Large intestine (tissue), 3 donors: ENCODE measurements at regions not wholly inside any gene's neighbourhood (a gene's known extent, or its start where the extent isn't known, plus 50 kb on each side); places are given as distances from the start of the nearest gene placed in this dataset.
A peak's percentile ranks its signal among the peaks of the same experiment; 100 is the strongest.
"Not testable (repeated sequence)": the region's sequence is repeated elsewhere in the genome, so short reads cannot be mapped to it uniquely, and the experiment has no call there.

Source experiments
- DNase-seq, 2 donors: peaks; one replicate each; pipeline versions ENCODE4 v3.0.0 to v3.0.0-alpha.2; 2013
- H3K27ac ChIP-seq: one replicate; pipeline ENCODE4 v1.5.1; 2013; ENCODE audit warnings: low read length
- H3K27me3 ChIP-seq: 2 replicates; pipeline ENCODE4 v1.6.1; 2013; ENCODE audit warnings: low read length; ENCODE audit not compliant: control insufficient read depth, insufficient read depth
- H3K36me3 ChIP-seq: 2 replicates; pipeline ENCODE4 v1.6.1; 2013; ENCODE audit warnings: low read length; ENCODE audit not compliant: control insufficient read depth, insufficient read depth
- H3K4me1 ChIP-seq: one replicate; pipeline ENCODE4 v1.6.1; 2013; ENCODE audit warnings: low read length; ENCODE audit not compliant: control insufficient read depth, insufficient read depth
- H3K4me3 ChIP-seq: one replicate; pipeline ENCODE4 v1.5.1; 2013; ENCODE audit warnings: low read length
- H3K9me3 ChIP-seq: one replicate; pipeline ENCODE4 v1.6.1; 2013; ENCODE audit warnings: mild to moderate bottlenecking, low read depth, low read length, moderate library complexity; ENCODE audit not compliant: control insufficient read depth
- whole genome bisulfite sequencing: methylation state at CpG from one replicate; pipeline ENCODE4 v1.1.5; 2013; ENCODE audit warnings: low lambda C conversion rate; ENCODE audit not compliant: insufficient coverage; 5-methylcytosine and 5-hydroxymethylcytosine counted together

GRCh38 chr10:95137990-95138625 is 55.9 kb upstream of the ACSM6 start:
- not testable (repeated sequence) for H3K27ac ChIP-seq, H3K4me3 ChIP-seq, H3K27me3 ChIP-seq, H3K36me3 ChIP-seq, H3K4me1 ChIP-seq, H3K9me3 ChIP-seq, DNase-seq
- no CpG with 5 or more reads among the region's 1 CpG for WGBS

GRCh38 chr10:95134490-95134889 is 59.5 kb upstream of the ACSM6 start:
- Histone ChIP-seq H3K27me3 (no peaks in the 10 kb centered on the region), H3K9me3 (no peaks in the 10 kb centered on the region), H3K36me3 (peaks cover 3% of the 10 kb centered on the region), H3K4me3 (no peak overlapping the region), H3K27ac (no peak overlapping the region), H3K4me1 (no peaks in the 10 kb centered on the region)
- DNase-seq: no peak
- WGBS: no CpG with 5 or more reads among the region's 1 CpG

- Histone ChIP-seq H3K9me3 (no peaks in the 10 kb centered on the region), H3K4me1 (no peaks in the 10 kb centered on the region), H3K36me3 (peaks cover 3% of the 10 kb centered on the region), H3K27me3 (no peaks in the 10 kb centered on the region), H3K4me3 (no peak overlapping the region), H3K27ac (no peak overlapping the region)
- no CpG with 5 or more reads among the region's 2 CpGs for WGBS
- no peak for DNase-seq
Measured at GRCh38 chr10:95133997-95134396, 60.0 kb upstream of the ACSM6 start.

- DNase-seq: peak; percentile 61 to 68
- Histone ChIP-seq H3K36me3 (peaks cover 3% of the 10 kb centered on the region), H3K27ac (no peak overlapping the region), H3K4me1 (no peaks in the 10 kb centered on the region), H3K4me3 (no peak overlapping the region), H3K9me3 (no peaks in the 10 kb centered on the region), H3K27me3 (no peaks in the 10 kb centered on the region)
- 100% methylated on average over 1 of the region's 4 CpGs for WGBS
Measured at GRCh38 chr10:95133016-95133752, 60.9 kb upstream of the ACSM6 start.

- not testable (repeated sequence) for H3K4me3 ChIP-seq, H3K27ac ChIP-seq, H3K36me3 ChIP-seq, H3K9me3 ChIP-seq, H3K27me3 ChIP-seq, H3K4me1 ChIP-seq
- no CpG with 5 or more reads among the region's 2 CpGs for WGBS
- DNase-seq: peak in 1 of 2 donors; percentile 14
Measured at GRCh38 chr10:95130429-95130828, 61.1 kb upstream of the CYP2C8 start.

- no peaks in the 10 kb centered on the region for H3K4me1 ChIP-seq
- no peaks in the 10 kb centered on the region for H3K27me3 ChIP-seq
- H3K36me3 ChIP-seq: no peaks in the 10 kb centered on the region
- H3K27ac ChIP-seq: no peak overlapping the region
- WGBS: no CpG with 5 or more reads among the region's 1 CpG
- H3K9me3 ChIP-seq: no peaks in the 10 kb centered on the region
- DNase-seq: no peak
- H3K4me3 ChIP-seq: no peak overlapping the region
Measured at GRCh38 chr10:95125582-95125981, 56.3 kb upstream of the CYP2C8 start.

- no peaks in the 10 kb centered on the region for H3K36me3 ChIP-seq
- WGBS: 83% methylated on average over 1 of the region's 1 CpG
- no peaks in the 10 kb centered on the region for H3K4me1 ChIP-seq
- no peak overlapping the region for H3K4me3 ChIP-seq
- H3K27me3 ChIP-seq: no peaks in the 10 kb centered on the region
- no peak for DNase-seq
- peaks cover 10% of the 10 kb centered on the region for H3K9me3 ChIP-seq
- no peak overlapping the region for H3K27ac ChIP-seq
Measured at GRCh38 chr10:95122736-95123135, 53.4 kb upstream of the CYP2C8 start.

- H3K36me3 ChIP-seq: no peaks in the 10 kb centered on the region
- H3K27me3 ChIP-seq: no peaks in the 10 kb centered on the region
- WGBS: no CpG with 5 or more reads among the region's 2 CpGs
- H3K27ac ChIP-seq: no peak overlapping the region
- H3K4me3 ChIP-seq: no peak overlapping the region
- peaks cover 10% of the 10 kb centered on the region for H3K9me3 ChIP-seq
- peak in 1 of 2 donors; percentile 14 for DNase-seq
- no peaks in the 10 kb centered on the region for H3K4me1 ChIP-seq
Measured at GRCh38 chr10:95121904-95122303, 52.6 kb upstream of the CYP2C8 start.
